Stomach (tissue), 4 donors: ENCODE measurements at regions not wholly inside any gene's neighbourhood (a gene's known extent, or its start where the extent isn't known, plus 50 kb on each side); places are given as distances from the start of the nearest gene placed in this dataset.

ENCODE experiments used
- EP300 ChIP-seq: sonication (generic); formaldehyde crosslinking; IDR thresholded peaks from one replicate; pipeline ENCODE4 v1.6.1; 2017; ENCODE audit warnings: antibody characterized with exemption
- POLR2A ChIP-seq, 4 donors: fragments of 450-650 bp; IDR thresholded peaks; one replicate each; pipeline ENCODE4 v1.6.1; 2016; ENCODE audit warnings: antibody characterized with exemption in 4 of 4, control low read depth in 2 of 4, mild to moderate bottlenecking in 1 of 4, moderate library complexity in 1 of 4
- POLR2AphosphoS5 ChIP-seq, 3 donors: sonication (generic); formaldehyde crosslinking; IDR thresholded peaks; one replicate each; pipeline ENCODE4 v1.6.1; 2016; ENCODE audit warnings: antibody characterized with exemption in 3 of 3
- TF ChIP-seq, protein P1 (sequence below), 7 experiments: fragments of 450-650 bp in 4 of 7; fragments of 200-600 bp in 3 of 7; sonication (generic) in 3 of 7; IDR thresholded peaks; one replicate each; pipeline ENCODE4 v1.5.1; 2016 to 2019; ENCODE audit warnings: antibody characterized with exemption in 7 of 7, control low read depth in 2 of 7, mild to moderate bottlenecking in 1 of 7

DNA sequence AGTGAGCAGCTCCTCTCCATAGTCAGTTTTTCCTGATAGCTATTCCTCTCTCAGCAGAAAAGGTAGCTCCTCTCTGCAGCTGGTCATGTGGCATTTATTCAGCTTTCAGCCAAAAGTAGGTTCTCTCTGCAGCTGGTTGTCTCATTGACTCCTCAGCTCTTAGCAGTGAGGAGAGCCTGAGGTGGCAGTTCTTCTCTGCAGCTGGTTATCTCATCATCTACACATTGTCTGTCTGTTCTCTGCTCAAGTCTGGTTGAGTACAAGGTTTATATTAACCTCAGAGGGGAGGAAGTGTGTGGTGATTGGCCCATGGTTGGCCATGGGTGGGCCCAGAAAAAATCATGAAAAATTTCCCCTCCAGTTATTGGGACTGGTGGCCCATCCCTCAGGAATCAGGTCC is 338.3 kb downstream of the KDM5D start:
- TF ChIP-seq, protein P1, sequence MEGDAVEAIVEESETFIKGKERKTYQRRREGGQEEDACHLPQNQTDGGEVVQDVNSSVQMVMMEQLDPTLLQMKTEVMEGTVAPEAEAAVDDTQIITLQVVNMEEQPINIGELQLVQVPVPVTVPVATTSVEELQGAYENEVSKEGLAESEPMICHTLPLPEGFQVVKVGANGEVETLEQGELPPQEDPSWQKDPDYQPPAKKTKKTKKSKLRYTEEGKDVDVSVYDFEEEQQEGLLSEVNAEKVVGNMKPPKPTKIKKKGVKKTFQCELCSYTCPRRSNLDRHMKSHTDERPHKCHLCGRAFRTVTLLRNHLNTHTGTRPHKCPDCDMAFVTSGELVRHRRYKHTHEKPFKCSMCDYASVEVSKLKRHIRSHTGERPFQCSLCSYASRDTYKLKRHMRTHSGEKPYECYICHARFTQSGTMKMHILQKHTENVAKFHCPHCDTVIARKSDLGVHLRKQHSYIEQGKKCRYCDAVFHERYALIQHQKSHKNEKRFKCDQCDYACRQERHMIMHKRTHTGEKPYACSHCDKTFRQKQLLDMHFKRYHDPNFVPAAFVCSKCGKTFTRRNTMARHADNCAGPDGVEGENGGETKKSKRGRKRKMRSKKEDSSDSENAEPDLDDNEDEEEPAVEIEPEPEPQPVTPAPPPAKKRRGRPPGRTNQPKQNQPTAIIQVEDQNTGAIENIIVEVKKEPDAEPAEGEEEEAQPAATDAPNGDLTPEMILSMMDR (IDR thresholded peaks at IDR 0.05) = no peak
- TF ChIP-seq POLR2A (IDR thresholded peaks at IDR 0.05) (no peak), POLR2AphosphoS5 (IDR thresholded peaks at IDR 0.05) (no peak), EP300 (no peak)
